Kidney (tissue), 13 donors: ENCODE measurements at regions not wholly inside any gene's neighbourhood (a gene's known extent, or its start where the extent isn't known, plus 50 kb on each side); places are given as distances from the start of the nearest gene placed in this dataset.

Source experiments
- DNase-seq, 5 donors: peaks; one replicate each; pipeline ENCODE4 v3.0.0-alpha.2; 2013 to 2020
- FAIRE-seq: peaks from 2 replicates; lab custom pipeline; 2012; peaks lifted over from hg19 to GRCh38; lab: Jason Lieb, UNC
- H3K27ac ChIP-seq, 2 donors: one replicate each; pipeline ENCODE4 v1.7.0; 2013; ENCODE audit warnings: low read depth in 2 of 2, low read length in 2 of 2, inconsistent platforms in 1 of 2
- H3K27me3 ChIP-seq: one replicate; pipeline ENCODE4 v1.7.1; 2013; ENCODE audit warnings: low read length, inconsistent platforms; ENCODE audit not compliant: control insufficient read depth, insufficient read depth
- H3K36me3 ChIP-seq, 3 donors: one replicate each; pipeline versions ENCODE4 v1.7.0 to v1.7.1; 2013; ENCODE audit warnings: low read length in 3 of 3, control low read depth in 1 of 3, inconsistent platforms in 1 of 3; ENCODE audit not compliant: insufficient read depth in 3 of 3, control insufficient read depth in 2 of 3
- H3K4me1 ChIP-seq, 3 donors: one replicate each; pipeline versions ENCODE4 v1.7.0 to v1.7.1; 2013; ENCODE audit warnings: low read length in 3 of 3, inconsistent platforms in 1 of 3, low read depth in 1 of 3; ENCODE audit not compliant: control insufficient read depth in 2 of 3, insufficient read depth in 2 of 3
- H3K4me3 ChIP-seq, 3 donors: one replicate each; pipeline versions ENCODE4 v1.7.0 to v1.8.1; 2013; ENCODE audit warnings: low read length in 3 of 3, control low read depth in 1 of 3, inconsistent platforms in 1 of 3
- H3K9ac ChIP-seq, 3 donors: one replicate each; pipeline versions ENCODE4 v1.7.0 to v1.7.1; 2013; ENCODE audit warnings: low read length in 3 of 3, control low read depth in 1 of 3, inconsistent platforms in 1 of 3
- H3K9me3 ChIP-seq, 3 donors: one replicate each; pipeline versions ENCODE4 v1.7.0 to v1.7.1; 2013; ENCODE audit warnings: low read length in 3 of 3, control low read depth in 1 of 3, inconsistent platforms in 1 of 3; ENCODE audit not compliant: control insufficient read depth in 2 of 3, insufficient read depth in 1 of 3
- intact Hi-C: fragments of 100-400 bp; cut with DNase I; formaldehyde crosslinking; loops from one replicate; pipeline ENCODE4 v1.11.1; 2022
- TF ChIP-seq, protein P1 (sequence below): IDR thresholded peaks from 3 replicates; pipeline ENCODE4 v1.5.1; 2012; ENCODE audit warnings: mild to moderate bottlenecking, moderate library complexity, borderline replicate concordance; ENCODE audit not compliant: insufficient read depth; ENCODE audit errors: extremely low read depth
- donor health status: control.
- donor health status: control.
- donor health status: control.
- donor health status: control.
- donor health status: control.
- donor health status: DM: yes; HTN: yes; CAD: no.
- donor health status: Normal renal cell carcinoma (clear cell type).

DNA sequence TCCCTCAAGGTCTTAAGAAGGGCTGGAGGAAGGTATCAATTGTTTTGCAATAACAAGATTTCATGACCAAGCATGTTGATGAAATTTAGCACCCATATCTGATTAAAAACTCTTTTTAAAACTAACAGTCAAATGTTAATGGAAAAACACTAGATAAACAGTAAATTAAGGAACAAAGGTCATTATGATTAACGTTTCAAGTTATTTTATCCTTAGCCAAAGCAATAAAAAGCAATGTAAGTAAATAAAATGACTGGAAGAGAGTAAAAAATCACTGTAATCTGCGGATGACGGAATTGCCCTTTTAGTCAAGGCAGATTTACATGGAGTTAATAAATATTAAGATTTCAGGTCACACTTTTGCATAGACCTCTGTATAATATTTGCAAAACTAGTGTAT lies 179.5 kb upstream of the KLF6 start:
- Histone ChIP-seq H3K9me3 (no peaks in the 10 kb centered on the region), H3K4me3 (no peak overlapping the region), H3K27ac (no peak overlapping the region), H3K4me1 (peaks cover 0 to 3% (median 0%) of the 10 kb centered on the region in 3 donors), H3K27me3 (no peaks in the 10 kb centered on the region), H3K36me3 (no peaks in the 10 kb centered on the region), H3K9ac (no peak overlapping the region)
- DNase-seq = no peak
- TF ChIP-seq, protein P1, sequence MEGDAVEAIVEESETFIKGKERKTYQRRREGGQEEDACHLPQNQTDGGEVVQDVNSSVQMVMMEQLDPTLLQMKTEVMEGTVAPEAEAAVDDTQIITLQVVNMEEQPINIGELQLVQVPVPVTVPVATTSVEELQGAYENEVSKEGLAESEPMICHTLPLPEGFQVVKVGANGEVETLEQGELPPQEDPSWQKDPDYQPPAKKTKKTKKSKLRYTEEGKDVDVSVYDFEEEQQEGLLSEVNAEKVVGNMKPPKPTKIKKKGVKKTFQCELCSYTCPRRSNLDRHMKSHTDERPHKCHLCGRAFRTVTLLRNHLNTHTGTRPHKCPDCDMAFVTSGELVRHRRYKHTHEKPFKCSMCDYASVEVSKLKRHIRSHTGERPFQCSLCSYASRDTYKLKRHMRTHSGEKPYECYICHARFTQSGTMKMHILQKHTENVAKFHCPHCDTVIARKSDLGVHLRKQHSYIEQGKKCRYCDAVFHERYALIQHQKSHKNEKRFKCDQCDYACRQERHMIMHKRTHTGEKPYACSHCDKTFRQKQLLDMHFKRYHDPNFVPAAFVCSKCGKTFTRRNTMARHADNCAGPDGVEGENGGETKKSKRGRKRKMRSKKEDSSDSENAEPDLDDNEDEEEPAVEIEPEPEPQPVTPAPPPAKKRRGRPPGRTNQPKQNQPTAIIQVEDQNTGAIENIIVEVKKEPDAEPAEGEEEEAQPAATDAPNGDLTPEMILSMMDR = no peak
- intact Hi-C loops = no loop called here
- FAIRE-seq = no peak

DNA sequence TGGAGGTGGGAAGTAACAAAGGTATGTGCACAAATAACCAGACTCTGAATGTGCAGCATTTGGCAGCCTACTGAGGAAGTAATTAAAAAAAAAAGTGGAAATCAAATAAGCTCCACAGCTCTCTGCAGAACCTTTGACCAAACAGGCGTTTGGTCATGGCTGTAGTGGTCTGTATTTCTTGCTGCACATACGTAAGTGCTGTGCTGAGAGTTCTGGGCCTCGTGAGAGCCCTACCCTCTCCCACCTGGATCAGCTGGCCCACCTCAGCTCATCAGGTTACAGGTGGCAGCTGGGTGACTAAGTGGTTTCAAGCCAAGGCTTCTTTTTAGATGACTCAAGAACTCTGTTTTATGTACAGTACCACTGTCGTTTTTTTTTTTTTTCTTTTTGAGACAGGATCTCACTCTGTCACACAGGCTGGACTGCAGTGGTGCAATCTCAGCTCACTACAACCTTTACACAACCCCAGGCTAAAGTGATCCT lies 178.2 kb upstream of the KLF6 start:
- Histone ChIP-seq H3K36me3 (no peaks in the 10 kb centered on the region), H3K9ac (no peak overlapping the region), H3K4me1 (peaks cover 0 to 3% (median 0%) of the 10 kb centered on the region in 3 donors), H3K27me3 (no peaks in the 10 kb centered on the region), H3K4me3 (no peak overlapping the region), H3K27ac (no peak overlapping the region), H3K9me3 (no peaks in the 10 kb centered on the region)
- intact Hi-C loops = no loop called here
- DNase-seq = no peak
- FAIRE-seq = no peak
- TF ChIP-seq, protein P1 = no peak

- Histone ChIP-seq H3K4me1 (peaks cover 0 to 3% (median 0%) of the 10 kb centered on the region in 3 donors), H3K9ac (no peak overlapping the region), H3K36me3 (no peaks in the 10 kb centered on the region), H3K9me3 (no peaks in the 10 kb centered on the region), H3K27ac (no peak overlapping the region), H3K4me3 (no peak overlapping the region), H3K27me3 (no peaks in the 10 kb centered on the region)
- intact Hi-C loops = no loop called here
- TF ChIP-seq, protein P1 = no peak
- FAIRE-seq (no peak), DNase-seq (no peak)
These were observed 176.1 kb upstream of the KLF6 start for GRCh38 chr10:3961082-3961481.

- DNase-seq (no peak), FAIRE-seq (no peak)
- no peak overlapping the region for H3K9ac ChIP-seq
- H3K36me3 ChIP-seq = no peaks in the 10 kb centered on the region
- intact Hi-C loops = no loop called here
- TF ChIP-seq, protein P1 = no peak
- H3K9me3 ChIP-seq = no peaks in the 10 kb centered on the region
- no peaks in the 10 kb centered on the region for H3K27me3 ChIP-seq
- H3K27ac ChIP-seq = no peak overlapping the region
- H3K4me1 ChIP-seq = peaks cover 0 to 3% (median 0%) of the 10 kb centered on the region in 3 donors
- no peak overlapping the region for H3K4me3 ChIP-seq
These were observed 175.5 kb upstream of the KLF6 start for GRCh38 chr10:3960496-3960895.
